CD4-positive, alpha-beta T cell treated with Interleukin-10 for 1 hour (primary cell): ENCODE measurements at regions not wholly inside any gene's neighbourhood (a gene's known extent, or its start where the extent isn't known, plus 50 kb on each side); places are given as distances from the start of the nearest gene placed in this dataset.
"Not testable (repeated sequence)": the region's sequence is repeated elsewhere in the genome, so short reads cannot be mapped to it uniquely, and the experiment has no call there.

ENCODE experiments used
- DNase-seq: peaks from one replicate; pipeline ENCODE4 v3.0.0-alpha.2; 2020

- DNase-seq: no peak
These were observed 959.9 kb upstream of the AMELY start for GRCh38 chrY:7871304-7871932.

DNA sequence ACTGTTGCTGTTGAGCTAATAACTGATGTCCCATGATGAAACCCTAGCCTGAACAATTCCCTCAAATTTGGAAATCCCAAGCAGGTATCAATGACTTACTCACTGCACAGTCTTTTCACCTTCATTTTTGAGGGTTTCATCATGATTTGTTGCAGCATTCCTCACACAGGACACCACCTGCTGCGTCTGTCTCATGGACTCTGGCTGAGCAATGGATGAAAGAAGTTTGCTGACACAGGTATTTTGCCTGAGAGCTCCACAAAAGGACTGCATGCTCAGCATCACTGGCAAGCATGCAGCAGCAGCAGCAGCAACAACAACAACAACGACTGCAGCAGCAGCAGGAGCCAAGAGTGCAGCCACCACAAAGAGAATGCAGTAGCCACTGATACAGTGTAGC lies 955.4 kb upstream of the AMELY start:
- DNase-seq: no peak

- no peak for DNase-seq
These were observed 949.4 kb upstream of the AMELY start for GRCh38 chrY:7860781-7861614.

- no peak for DNase-seq
These were observed 938.6 kb upstream of the AMELY start for GRCh38 chrY:7850191-7850590.

- no peak for DNase-seq
These were observed 934.2 kb upstream of the AMELY start for GRCh38 chrY:7845776-7846175.

- no peak for DNase-seq
These were observed 925.5 kb upstream of the AMELY start for GRCh38 chrY:7837046-7837445.

GRCh38 chrY:7836366-7836765 lies 924.8 kb upstream of the AMELY start:
- no peak for DNase-seq

GRCh38 chrY:7835416-7835815 lies 923.9 kb upstream of the AMELY start:
- no peak for DNase-seq

DNA sequence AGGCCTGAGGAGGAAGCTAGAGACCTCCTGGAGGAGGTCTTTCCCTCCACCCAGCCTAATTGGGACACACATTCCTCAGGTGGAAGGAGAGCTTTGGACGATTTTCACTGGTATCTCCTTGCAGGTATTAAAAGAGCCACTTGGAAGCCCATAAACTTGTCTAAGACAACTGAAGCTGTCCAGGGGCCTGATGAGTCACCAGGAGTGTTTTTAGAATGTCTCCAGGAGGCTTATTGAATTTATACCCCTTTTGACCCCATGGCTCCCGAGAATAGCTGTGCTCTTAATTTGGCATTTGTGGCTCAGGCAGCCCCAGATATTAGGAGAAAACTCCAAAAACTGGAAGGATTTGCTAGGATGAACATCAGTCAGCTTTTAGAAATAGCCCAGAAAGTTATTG lies 922.7 kb upstream of the AMELY start:
- no peak for DNase-seq

DNA sequence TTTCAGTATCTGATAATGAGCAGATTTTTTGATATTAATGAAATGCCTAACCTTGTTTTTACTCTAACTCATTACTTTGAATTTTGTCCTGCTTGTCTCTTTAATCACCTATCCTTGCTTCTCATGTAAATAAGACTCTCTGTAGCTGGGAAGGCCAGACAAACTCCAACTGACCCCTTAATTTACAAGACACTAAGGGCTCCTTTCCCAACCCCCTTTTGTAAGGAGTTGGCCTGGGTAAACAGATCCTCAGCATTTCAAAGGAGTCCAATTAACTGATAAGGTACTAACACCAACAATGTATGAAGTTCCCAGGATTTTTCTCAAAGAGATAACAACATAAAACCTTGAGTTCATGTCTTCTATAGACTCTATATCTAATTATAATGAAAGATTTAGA lies 919.3 kb upstream of the AMELY start:
- DNase-seq: not testable (repeated sequence)

- DNase-seq: no peak
These were observed 915.0 kb upstream of the AMELY start for GRCh38 chrY:7826533-7826932.

GRCh38 chrY:7825874-7826273 lies 914.3 kb upstream of the AMELY start:
- DNase-seq: no peak

- no peak for DNase-seq
These were observed 909.9 kb upstream of the AMELY start for GRCh38 chrY:7821295-7822035.

DNA sequence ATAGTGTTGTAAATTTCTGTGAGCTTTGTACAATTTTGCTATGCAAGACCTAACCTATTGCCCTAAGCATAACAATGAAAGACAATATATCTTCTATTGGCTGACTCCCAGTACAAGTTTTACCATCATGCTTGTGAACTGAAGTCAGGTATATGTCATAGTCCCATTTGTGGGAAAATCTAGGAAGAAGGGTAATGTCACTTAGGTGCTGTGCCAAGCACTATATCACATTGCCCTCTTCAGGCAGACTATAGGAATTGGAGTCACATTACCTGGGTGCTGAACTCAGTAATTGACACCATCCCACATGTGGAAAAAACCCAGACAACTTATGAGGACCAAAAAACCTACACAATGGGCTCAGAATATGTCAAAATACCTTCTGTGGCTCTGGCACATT lies 907.4 kb upstream of the AMELY start:
- DNase-seq: no peak

- no peak for DNase-seq
These were observed 905.0 kb upstream of the AMELY start for GRCh38 chrY:7816567-7816966.

- DNase-seq: no peak
These were observed 904.4 kb upstream of the AMELY start for GRCh38 chrY:7815921-7816320.

GRCh38 chrY:7815285-7815684 lies 903.7 kb upstream of the AMELY start:
- no peak for DNase-seq

- no peak for DNase-seq
These were observed 902.8 kb upstream of the AMELY start for GRCh38 chrY:7814361-7814760.

DNA sequence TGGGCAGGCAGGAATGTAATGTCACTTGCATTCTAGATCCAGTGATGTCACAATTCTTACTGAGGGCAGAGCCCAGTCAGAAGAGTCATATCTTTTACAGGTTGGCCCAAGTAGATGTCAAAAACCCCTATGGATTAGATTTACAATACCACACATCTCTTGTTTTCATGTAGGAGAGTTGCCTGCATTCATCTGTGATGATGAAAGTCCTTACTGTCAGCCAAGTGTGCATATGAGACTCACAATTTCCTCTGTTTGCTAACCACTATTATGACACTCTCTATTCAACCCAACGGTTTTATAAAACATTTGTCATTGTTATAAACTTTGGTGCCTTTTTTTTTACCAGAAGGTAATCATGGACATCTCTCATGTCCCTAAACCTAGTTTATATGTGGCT lies 898.8 kb upstream of the AMELY start:
- no peak for DNase-seq

GRCh38 chrY:7807516-7807870 lies 895.9 kb upstream of the AMELY start:
- no peak for DNase-seq

- DNase-seq: no peak
These were observed 895.3 kb upstream of the AMELY start for GRCh38 chrY:7806592-7807515.

- DNase-seq: no peak
These were observed 894.1 kb upstream of the AMELY start for GRCh38 chrY:7805624-7806023.

GRCh38 chrY:7803737-7804136 lies 892.2 kb upstream of the AMELY start:
- DNase-seq: no peak
